Caco-2 (cell line): ENCODE measurements at regions not wholly inside any gene's neighbourhood (a gene's known extent, or its start where the extent isn't known, plus 50 kb on each side); places are given as distances from the start of the nearest gene placed in this dataset.

ENCODE experiments used
- BruUV-seq: library from RNA; stranded (reverse); fragments of 400-500 nt; replicated peaks from 2 replicates; lab custom pipeline; 2021; lab: Mats Ljungman, UMichigan
- CTCF ChIA-PET: fragments of 300-600 bp; sonication (Branson Sonifier 250); formaldehyde crosslinking; loops from one replicate; lab custom pipeline; 2022; ENCODE audit warnings: antibody characterized with exemption; lab: Charles Lee
- POLR2A ChIA-PET: fragments of 300-600 bp; sonication (Branson Sonifier 250); formaldehyde crosslinking; loops from one replicate; lab custom pipeline; 2022; ENCODE audit warnings: antibody characterized with exemption; lab: Charles Lee
- DNase-seq, 2 experiments: peaks; one replicate each; pipeline versions ENCODE4 v3.0.0 to v3.0.0-alpha.2; 2020 to 2022
- H3K27me3 ChIP-seq: replicated peaks from 2 replicates; pipeline ENCODE4 v1.6.0; 2011; ENCODE audit warnings: low read length; ENCODE audit not compliant: control insufficient read depth, insufficient read depth
- H3K36me3 ChIP-seq: 2 replicates; pipeline ENCODE4 v1.5.1; 2011; ENCODE audit warnings: low read length; ENCODE audit not compliant: control insufficient read depth, insufficient read depth
- H3K4me1 ChIP-seq: fragments of 250-450 bp; sonication (Bioruptor Pico); 2 replicates; pipeline ENCODE4 v1.5.1; 2020; ENCODE audit warnings: mild to moderate bottlenecking
- H3K4me3 ChIP-seq: 2 replicates; pipeline ENCODE4 v1.5.1; 2011; ENCODE audit warnings: low read depth, mild to moderate bottlenecking, control low read depth, low read length
- H3K9me3 ChIP-seq: fragments of 250-450 bp; sonication (Bioruptor Pico); 2 replicates; pipeline ENCODE4 v1.5.1; 2020; ENCODE audit warnings: mild to moderate bottlenecking, moderate library complexity
- H3K27ac Mint-ChIP-seq: one replicate; pipeline ENCODE4 v1.8.0; 2022; ENCODE audit warnings: mixed read lengths; ENCODE audit not compliant: unreplicated experiment
- H3K27me3 Mint-ChIP-seq: one replicate; pipeline ENCODE4 v1.8.0; 2022; ENCODE audit warnings: mixed read lengths; ENCODE audit not compliant: insufficient read depth, unreplicated experiment
- H3K36me3 Mint-ChIP-seq: one replicate; pipeline ENCODE4 v1.8.0; 2022; ENCODE audit warnings: mild to moderate bottlenecking, mixed read lengths; ENCODE audit not compliant: insufficient read depth, unreplicated experiment
- H3K4me1 Mint-ChIP-seq: one replicate; pipeline ENCODE4 v1.8.0; 2022; ENCODE audit warnings: low read depth, mixed read lengths; ENCODE audit not compliant: unreplicated experiment
- H3K4me3 Mint-ChIP-seq: one replicate; pipeline ENCODE4 v1.8.0; 2022; ENCODE audit warnings: mild to moderate bottlenecking, moderate library complexity, mixed read lengths; ENCODE audit not compliant: unreplicated experiment
- H3K9me3 Mint-ChIP-seq: one replicate; pipeline ENCODE4 v1.8.0; 2022; ENCODE audit warnings: mixed read lengths; ENCODE audit not compliant: unreplicated experiment
- CTCF ChIP-seq, 2 experiments: fragments of 200-600 bp in 1 of 2; IDR thresholded peaks; 1 replicate in 1 of 2; 2 replicates in 1 of 2; pipeline versions ENCODE4 v1.5.1 to v1.8.0; 2011 to 2022; ENCODE audit warnings: antibody characterized with exemption in 1 of 2, control low read depth in 1 of 2, inconsistent platforms in 1 of 2, low read depth in 1 of 2, low read length in 1 of 2, mild to moderate bottlenecking in 1 of 2, moderate library complexity in 1 of 2; ENCODE audit not compliant: insufficient read depth in 1 of 2, severe bottlenecking in 1 of 2, unreplicated experiment in 1 of 2
- intact Hi-C: fragments of 100-400 bp; cut with micrococcal nuclease; formaldehyde crosslinking; loops from one replicate; pipeline ENCODE4 v1.10.0; 2022; ENCODE audit not compliant: unreplicated experiment

GRCh38 chr5:120151825-120152224 is 312.3 kb upstream of the PRR16 start:
- DNase-seq, result no peak
- Histone ChIP-seq H3K9me3 (no peaks in the 10 kb centered on the region), H3K36me3 (no peaks in the 10 kb centered on the region), H3K4me3 (no peak overlapping the region), H3K27me3 (no peaks in the 10 kb centered on the region), H3K4me1 (no peaks in the 10 kb centered on the region)
- no peak for TF ChIP-seq CTCF (IDR thresholded peaks at IDR 0.05; ENCODE audit: insufficient read depth in 1 of 2, low read depth in 1 of 2, low read length in 1 of 2, severe bottlenecking in 1 of 2, unreplicated experiment in 1 of 2)
- no TSS peak for BruUV-seq
- H3K36me3 Mint-ChIP-seq, result no peaks in the 10 kb centered on the region
- H3K4me1 Mint-ChIP-seq, result no peaks in the 10 kb centered on the region
- CTCF ChIA-PET, result no interaction called here
- H3K9me3 Mint-ChIP-seq, result peaks cover 6% of the 10 kb centered on the region
- POLR2A ChIA-PET, result no interaction called here
- intact Hi-C loops, result no loop called here
- H3K27ac Mint-ChIP-seq, result no peak overlapping the region
- H3K4me3 Mint-ChIP-seq, result no peak overlapping the region
- no peaks in the 10 kb centered on the region for H3K27me3 Mint-ChIP-seq

GRCh38 chr5:120152472-120152871 is 311.6 kb upstream of the PRR16 start:
- no peak for TF ChIP-seq CTCF (IDR thresholded peaks at IDR 0.05; ENCODE audit: insufficient read depth in 1 of 2, low read depth in 1 of 2, low read length in 1 of 2, severe bottlenecking in 1 of 2, unreplicated experiment in 1 of 2)
- H3K36me3 ChIP-seq, result no peaks in the 10 kb centered on the region
- POLR2A ChIA-PET, result no interaction called here
- no peak overlapping the region for H3K27ac Mint-ChIP-seq
- CTCF ChIA-PET, result no interaction called here
- intact Hi-C loops, result no loop called here
- H3K9me3 Mint-ChIP-seq, result no peaks in the 10 kb centered on the region
- no peaks in the 10 kb centered on the region for H3K4me1 Mint-ChIP-seq
- no peaks in the 10 kb centered on the region for H3K4me1 ChIP-seq
- H3K9me3 ChIP-seq, result no peaks in the 10 kb centered on the region
- BruUV-seq, result no TSS peak
- H3K36me3 Mint-ChIP-seq, result no peaks in the 10 kb centered on the region
- H3K4me3 Mint-ChIP-seq, result no peak overlapping the region
- H3K27me3 ChIP-seq, result no peaks in the 10 kb centered on the region
- no peak for DNase-seq
- no peaks in the 10 kb centered on the region for H3K27me3 Mint-ChIP-seq
- no peak overlapping the region for H3K4me3 ChIP-seq

GRCh38 chr5:120152931-120153330 is 311.2 kb upstream of the PRR16 start:
- ChIA-PET CTCF (no interaction called here), POLR2A (no interaction called here)
- H3K4me1 Mint-ChIP-seq, result no peaks in the 10 kb centered on the region
- no peaks in the 10 kb centered on the region for H3K9me3 Mint-ChIP-seq
- Histone ChIP-seq H3K9me3 (no peaks in the 10 kb centered on the region), H3K4me3 (no peak overlapping the region), H3K36me3 (no peaks in the 10 kb centered on the region), H3K27me3 (no peaks in the 10 kb centered on the region), H3K4me1 (no peaks in the 10 kb centered on the region)
- no peak for TF ChIP-seq CTCF (IDR thresholded peaks at IDR 0.05; ENCODE audit: insufficient read depth in 1 of 2, low read depth in 1 of 2, low read length in 1 of 2, severe bottlenecking in 1 of 2, unreplicated experiment in 1 of 2)
- H3K4me3 Mint-ChIP-seq, result no peak overlapping the region
- no TSS peak for BruUV-seq
- intact Hi-C loops, result no loop called here
- H3K36me3 Mint-ChIP-seq, result no peaks in the 10 kb centered on the region
- H3K27ac Mint-ChIP-seq, result no peak overlapping the region
- DNase-seq, result no peak
- H3K27me3 Mint-ChIP-seq, result no peaks in the 10 kb centered on the region
